DMS114 treated with DMSO at 0.1 percent for 48 hours (cell line): ENCODE measurements at regions not wholly inside any gene's neighbourhood (a gene's known extent, or its start where the extent isn't known, plus 50 kb on each side); places are given as distances from the start of the nearest gene placed in this dataset.

ENCODE experiments used
- DNase-seq: peaks from one replicate; lab custom pipeline; 2025; ENCODE audit not compliant: unreplicated experiment; lab: John Stamatoyannopoulos, UW

DNA sequence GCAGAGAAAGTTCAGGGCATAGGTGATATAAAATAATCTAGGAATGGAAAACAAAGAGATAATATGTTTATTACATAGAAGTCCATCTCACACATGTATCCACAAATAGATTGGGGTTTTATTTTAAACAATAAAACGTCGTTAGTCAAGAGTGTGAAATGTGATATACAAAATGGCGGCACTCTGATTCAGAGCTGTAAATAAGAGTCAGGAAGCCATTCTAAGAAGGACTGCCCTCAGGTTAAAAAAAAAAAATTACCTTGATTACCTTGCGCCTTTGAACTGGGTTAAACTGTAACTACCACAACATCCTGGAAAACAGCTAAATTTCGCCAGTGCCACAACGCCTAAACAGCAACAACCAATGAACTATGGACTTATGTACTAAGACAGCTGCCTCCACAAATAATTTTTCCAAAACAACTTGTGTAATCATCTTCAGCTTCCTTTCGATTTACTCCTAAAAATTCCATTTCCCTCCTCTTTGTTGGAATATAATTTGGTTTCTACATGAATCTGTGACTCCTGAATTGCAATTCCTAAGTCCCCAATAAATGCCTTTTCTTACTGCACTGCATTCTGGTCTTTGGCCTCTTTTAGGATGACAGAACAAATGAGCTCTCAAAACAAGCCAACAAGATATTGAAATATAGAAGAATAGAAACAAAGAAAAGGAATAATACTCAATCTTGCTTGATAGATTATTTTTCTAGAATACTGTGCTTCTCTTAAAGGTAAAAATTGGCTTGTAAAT lies 1019.5 kb upstream of the MAP3K7 start:
- no peak for DNase-seq

DNA sequence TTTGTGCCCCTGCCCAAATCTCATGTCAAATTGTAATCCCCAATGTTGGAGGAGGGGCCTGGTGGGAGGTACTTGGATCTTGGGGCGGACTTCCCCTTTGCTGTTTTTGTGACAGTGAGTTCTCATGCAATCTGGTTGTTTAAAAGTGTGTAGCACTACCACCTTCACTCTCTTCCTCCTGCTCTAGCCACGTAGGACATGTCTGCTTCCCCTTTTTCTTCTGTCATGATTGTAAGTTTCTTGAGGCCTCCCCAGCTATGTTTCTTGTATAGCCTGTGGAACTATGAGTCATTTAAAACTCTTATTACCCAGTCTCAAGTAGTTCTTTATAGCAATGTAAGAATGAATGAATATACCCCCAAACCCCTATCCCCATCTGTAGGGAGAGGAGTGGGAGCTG lies 1013.7 kb upstream of the MAP3K7 start:
- no peak for DNase-seq

DNA sequence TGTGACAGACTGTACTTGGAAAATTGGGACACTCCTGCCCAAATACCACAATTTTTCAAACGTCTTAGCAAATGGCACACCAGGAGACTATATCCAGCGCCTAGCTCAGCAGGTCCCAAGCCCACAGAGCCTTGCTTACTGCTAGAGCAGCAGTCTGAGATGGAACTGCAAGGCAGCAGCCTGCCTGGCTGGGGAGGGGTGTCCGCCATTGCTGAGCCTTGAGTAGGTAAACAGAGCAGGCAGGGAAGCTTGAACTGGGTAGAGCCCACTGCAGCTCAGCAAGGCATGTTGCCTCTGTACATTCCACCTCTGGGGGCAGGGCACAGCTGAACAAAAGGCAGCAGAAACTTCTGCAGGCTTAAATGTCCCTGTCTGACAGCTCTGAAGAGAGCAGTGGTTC lies 1003.3 kb upstream of the MAP3K7 start:
- DNase-seq, result no peak

DNA sequence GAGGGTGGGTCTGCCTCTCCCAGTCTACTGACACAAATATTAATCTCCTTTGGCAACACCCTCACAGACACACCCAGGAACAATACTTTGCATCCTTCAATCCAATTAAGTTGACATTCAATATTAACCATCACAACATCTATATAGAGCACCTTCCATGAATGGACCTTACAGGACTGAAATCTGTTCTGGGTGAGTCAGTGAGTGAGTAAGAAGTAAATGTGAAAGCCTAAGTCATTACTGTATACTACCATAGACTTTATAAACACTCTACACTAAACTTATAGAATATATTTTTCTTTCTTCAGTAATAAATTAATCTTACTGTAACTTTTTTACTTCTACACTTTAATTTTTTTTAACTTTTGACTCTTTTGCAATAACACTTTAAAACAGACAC lies 993.8 kb upstream of the MAP3K7 start:
- DNase-seq, result no peak

DNA sequence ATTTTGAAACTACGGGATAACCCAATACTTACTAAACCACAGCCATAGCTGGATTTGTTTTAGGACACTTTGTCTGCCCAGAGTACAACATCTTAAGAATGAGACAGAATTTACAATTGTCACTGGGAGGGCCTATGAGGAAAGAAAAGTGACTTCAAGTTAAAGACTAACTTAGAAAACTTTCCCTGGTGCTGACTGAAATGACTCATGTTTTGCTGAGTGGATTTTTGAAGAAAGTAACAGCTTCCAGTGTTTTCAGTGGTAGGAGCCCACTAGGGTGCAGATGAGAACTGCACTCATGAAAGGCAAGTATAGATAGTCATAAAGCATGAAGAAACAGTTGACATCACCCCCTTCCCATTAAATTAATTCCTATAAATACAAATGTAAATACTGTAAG lies 988.2 kb upstream of the MAP3K7 start:
- DNase-seq, result no peak

DNA sequence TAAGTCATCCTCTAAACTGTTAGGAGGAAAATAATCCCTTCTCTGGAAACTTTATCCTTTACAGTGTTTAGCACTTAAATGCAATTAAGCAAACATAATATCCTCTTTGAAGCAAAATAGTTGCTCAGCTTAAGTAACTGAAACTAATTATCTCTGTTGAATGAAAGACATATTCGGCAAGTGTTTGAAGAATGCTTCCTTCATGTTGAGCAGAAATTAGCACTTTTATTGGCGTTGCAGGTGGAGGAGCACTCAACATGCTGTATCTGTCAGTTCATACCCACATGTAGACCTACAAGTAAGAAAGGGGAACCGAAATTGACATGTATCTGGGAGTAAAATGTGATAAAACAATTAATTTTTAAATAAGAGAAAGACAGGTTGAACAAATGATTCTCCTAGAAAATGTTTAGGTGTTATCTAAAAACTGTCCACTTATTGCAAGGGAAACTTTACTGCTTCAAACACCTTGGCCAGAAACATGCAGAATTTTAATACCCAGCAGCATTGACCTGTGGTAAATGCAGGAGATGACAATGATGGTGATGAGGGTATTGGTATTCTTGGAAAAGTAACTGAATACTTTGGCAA lies 987.0 kb upstream of the MAP3K7 start:
- DNase-seq, result no peak

DNA sequence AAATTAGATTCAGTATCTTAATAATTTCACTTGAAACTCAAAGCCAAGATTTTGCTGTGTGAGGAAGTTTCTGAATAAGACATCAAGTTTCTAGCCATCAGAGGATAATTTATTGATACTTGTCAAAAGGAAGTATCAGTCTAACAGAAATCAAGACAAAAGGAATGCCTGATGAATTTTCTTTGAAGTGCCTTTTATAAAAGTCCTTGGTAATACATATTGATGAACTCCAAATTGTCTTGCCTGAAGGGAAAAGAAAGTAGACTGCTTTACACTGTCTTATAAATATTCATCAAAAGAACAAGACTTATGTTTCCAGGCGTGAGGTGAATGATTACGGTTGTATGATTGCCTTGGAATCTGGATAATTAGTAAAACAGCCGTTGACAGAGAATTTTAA lies 986.0 kb upstream of the MAP3K7 start:
- DNase-seq, result no peak

DNA sequence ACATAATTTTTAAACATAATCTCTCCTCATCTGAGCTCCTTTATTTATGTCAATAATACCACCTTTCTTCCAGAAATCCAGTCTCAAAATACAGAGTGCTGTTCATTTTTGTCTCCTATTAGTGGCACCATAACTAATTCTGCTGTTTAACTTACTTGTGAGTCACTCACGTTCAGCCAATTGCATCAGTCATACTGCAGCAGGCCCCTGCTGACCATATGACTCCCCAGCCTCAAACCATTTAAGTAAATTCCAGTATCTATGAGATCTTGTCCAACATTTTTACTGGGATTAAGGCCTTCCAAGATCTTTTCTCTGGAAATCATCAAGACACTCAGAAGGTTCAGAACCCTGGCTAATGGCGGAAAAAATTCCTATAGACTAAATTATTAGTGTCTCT lies 982.2 kb upstream of the MAP3K7 start:
- no peak for DNase-seq

DNA sequence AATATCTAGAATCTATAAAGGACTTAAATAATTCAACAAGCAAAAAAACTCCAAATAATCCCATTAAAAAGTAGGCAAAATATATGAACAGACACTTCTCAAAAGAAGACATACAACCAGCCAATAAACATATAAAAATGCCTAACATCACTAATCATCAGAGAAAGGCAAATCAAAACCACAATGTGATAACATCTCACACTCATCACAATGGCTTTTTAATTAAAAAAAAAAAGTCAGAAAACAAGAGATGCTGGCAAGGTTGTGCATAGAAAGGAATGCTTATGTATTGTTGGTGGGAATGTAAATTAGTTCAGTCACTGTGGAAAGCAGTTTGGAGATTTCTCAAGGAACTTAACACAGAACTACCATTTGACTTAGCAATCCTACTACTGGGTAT lies 979.6 kb upstream of the MAP3K7 start:
- DNase-seq, result no peak

DNA sequence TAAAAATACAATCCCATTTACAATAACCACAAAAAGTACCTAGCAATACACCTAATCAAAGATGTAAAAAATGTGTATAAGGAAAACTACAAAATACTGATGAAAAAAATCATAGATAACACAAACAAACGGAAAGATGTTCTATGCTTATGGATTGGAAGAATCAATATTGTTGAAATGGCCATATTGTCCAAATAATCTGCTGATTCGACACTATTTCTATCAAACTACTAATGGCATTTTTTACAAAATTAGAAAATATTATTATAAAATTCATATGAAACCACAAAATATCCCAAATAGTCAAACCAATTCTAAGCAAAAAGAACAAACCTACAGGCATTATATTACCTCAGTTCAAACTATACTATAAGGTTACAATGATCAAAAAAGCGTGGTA lies 978.3 kb upstream of the MAP3K7 start:
- DNase-seq, result no peak

DNA sequence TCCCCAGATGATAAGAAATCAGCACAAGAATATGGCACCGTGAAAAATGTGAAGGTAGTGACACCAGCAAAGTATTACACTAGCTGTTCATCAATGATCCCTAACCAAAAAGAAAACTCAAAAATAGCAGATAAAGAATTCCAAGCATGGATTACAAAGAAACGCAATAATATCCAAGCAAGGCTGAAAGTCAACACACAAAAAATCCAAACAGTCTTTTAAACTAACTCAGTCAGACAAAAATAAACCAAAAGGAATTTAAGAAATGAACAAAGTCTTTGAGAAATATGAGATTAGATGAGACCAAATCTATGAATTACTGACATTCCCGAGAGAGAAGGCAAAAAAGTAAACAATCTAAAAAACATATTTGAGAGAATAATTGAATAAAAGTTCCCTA lies 976.1 kb upstream of the MAP3K7 start:
- DNase-seq, result no peak

DNA sequence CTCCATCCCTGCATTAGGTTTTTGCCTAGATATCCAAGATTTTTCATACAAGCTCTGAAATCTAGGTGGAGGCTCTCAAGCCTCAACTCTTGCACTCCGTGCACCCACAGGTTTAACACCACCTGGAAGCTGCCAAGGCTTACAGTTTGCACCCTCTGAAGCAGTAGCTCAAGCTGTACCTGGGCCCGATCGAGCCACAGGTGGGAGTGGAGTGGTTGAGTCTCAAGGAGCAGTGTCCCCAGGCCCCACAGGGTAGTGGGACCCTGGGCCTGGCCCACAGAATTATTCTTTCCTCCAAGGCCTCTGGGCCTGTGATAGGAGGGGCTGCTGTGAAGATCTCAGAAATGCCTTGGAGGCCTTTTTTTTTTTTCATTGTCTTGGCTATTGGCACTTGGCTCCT lies 973.5 kb upstream of the MAP3K7 start:
- DNase-seq, result no peak

DNA sequence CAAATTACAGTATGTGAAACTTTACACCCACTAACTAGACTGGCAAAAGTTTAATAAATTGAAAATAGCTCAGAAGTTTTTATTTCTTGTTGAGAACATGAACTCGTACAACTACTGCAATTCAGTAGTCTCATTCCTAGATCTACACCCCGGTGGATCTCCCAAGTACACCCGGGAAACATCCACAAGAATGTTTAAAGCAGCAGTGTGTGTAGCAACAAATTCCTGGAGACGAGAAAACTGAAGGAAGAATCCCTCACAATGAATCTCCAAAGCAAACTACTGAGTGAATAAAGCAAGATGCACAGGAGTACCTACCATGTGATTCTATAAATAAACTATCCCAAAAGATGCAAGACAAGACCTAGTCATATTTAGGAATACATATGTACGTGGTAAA lies 954.0 kb upstream of the MAP3K7 start:
- no peak for DNase-seq

DNA sequence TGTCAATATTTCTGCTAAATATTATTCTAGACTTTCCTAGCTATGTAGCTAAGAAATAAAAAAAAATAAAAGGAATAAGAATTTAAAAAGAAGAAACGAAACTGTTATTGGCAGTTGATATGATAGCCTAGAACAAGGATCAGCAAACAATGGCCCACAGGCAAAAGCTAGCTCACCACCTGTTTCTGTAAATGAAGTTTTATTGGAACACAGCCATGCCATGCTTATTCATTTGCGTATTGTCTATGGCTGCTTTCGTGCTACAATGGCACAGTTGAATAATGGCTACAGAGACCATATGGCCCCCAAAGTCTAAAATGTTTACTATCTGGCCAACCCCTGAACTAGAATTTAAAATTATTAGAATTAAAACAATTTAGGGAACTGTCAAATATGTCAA lies 952.6 kb upstream of the MAP3K7 start:
- DNase-seq, result no peak

DNA sequence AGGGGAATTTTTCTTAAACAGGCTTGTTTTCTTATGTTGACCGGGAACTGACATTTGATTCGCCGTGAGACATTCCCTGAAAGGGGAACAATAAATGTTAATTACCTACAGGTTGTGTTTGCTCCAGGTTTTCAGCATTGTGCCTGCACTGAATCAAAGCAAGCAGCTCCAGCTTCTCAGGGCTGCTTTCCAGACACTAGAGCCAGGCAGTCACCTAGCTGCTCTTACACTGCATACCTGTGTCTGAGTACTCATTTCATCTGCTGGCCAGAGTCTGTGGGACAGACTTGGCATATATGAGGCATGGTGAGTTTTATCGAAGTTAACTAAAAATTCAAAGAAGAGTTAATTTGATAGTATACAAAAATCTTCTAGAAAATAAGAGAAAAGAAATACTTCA lies 951.8 kb upstream of the MAP3K7 start:
- DNase-seq, result no peak

DNA sequence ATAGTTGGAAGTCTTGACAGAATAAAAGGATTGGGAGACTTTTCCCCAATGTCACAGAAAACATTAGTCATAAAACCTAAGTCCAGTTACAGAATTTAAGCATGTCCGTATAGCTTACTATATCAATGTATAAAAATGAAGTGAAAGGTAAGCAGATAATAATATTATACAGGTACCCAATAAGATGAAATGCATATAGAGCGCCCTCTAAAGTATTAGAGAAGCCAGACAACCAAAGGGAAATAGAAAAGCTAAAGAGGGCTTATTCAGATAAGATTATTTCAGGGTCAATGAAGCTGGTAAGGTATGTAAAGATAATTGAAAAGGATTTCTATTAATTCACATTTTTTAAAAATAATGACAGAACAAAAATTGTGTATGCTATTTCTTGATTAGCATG lies 947.7 kb upstream of the MAP3K7 start:
- DNase-seq, result no peak

DNA sequence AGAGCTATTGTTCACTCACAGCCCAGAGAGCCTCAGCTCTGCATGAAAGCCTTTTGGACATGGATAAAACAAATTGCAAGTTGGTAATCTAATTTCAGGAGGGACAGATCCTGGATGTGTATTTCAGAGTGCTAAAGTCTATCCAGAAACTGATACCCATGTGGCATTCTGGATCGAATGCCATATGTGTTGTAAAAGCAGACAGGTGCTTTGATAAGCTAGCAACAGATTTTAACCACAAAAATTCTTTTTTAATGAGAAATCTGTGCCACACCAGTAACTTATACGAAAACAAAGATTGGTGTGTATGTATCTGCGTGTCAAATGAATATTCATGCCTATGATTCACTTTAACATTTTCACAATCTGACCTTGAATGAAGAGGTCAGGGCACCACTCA lies 936.6 kb upstream of the MAP3K7 start:
- no peak for DNase-seq

DNA sequence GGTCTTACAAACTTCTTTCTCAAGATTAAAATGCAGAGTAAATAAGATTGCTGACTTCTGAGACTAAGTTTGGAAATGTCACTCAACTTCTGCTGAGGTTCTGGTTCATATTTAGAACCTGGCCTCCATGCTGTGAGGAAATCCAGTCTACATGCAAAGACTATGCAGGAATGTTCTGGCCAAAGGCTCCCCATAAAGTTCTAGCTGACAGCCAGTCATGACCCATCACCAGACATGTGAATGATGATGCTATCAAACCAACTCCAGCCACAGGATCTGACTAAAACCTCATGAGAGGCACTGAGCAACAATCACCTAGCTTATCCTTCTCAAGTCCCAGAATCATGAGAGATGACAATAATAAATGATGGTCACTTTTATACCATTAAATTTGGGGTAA lies 935.1 kb upstream of the MAP3K7 start:
- DNase-seq, result no peak

DNA sequence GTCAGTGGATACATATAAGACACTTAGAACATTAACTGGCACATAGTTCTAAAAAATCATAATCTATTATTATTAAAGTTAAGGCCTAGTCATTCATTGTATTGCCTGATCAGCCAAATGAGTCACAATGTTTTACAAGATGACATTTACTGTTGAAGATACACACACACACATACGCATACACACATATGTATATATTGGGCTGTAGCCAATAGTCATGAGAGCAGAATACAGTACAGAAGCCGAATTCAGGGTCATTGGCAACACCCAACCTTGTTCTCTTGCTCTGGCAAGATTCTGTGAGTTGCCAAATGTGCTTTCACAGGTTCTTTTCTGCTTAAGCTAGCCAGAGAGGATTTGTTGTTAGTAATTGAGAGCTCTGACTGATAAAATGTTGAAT lies 922.8 kb upstream of the MAP3K7 start:
- DNase-seq, result no peak

DNA sequence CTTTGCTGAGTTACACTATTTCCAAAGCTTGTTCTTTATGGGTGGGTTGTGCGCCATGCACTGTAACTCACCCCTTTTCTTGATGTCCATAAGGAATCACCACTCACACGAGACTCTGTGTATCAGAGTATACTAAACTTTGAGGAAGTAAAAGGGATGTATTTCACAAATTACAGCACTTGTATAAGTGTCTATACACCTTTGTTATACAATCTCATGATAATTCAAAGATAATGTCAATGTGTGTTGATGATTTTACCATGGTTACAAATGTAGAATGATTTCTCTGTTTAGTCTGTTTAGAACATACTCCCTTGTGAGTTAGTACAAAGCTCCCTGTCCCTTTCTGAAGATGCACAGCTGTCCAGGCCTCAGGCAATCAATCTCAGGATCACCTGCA lies 922.2 kb upstream of the MAP3K7 start:
- no peak for DNase-seq

DNA sequence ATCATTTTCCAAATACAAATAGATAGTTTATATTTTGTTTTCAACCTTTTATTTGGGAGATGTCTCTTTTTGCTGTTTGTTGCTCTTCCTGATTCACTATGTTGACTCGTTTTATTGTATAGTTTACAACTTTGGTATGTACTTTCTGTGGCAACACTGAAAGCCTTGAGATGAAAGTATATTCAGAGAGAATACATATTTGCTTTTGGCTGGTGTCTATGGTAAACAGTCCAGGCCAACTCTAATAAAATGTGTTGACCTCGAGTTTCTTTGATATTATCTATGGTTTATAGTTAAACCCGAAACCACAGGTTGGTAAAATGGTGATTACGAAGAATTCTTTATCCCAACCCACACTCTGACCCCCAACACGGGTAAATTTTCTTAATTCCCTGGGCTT lies 919.6 kb upstream of the MAP3K7 start:
- no peak for DNase-seq

DNA sequence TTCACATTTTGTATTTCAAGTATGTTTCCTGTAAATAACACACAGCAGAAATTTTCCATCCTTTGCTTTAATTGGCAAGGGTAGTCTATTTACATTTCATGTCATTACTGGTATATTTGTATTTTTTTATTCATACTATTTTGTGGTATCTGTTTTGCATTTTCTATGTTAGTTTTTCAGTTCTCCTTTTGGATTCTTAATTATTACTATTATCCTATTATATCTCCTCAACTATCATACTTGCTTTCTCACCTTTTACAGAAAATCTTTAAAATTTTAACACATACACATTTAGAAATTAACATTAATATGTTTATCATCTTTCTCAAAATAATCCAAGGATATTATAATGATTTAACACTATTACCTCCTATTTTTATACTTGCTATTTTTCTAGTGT lies 918.3 kb upstream of the MAP3K7 start:
- DNase-seq, result no peak

DNA sequence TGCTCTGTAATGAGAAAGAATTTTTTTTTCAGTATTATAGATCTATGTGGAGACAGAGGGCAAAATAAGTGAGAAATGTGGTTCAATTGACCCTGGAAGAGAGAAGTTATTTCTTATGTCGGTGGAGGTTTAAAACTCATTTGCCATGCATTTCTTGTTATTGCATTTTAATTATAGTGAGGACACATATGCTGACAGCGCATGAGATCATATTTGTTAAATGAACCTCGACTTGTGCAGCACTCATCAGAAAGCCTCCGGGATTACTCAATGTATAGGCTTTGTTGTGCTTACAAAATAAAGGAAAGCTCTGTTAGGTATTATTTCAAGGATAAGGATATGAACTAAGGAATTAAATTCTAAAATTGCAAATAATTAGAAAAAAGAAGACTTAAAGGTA lies 915.1 kb upstream of the MAP3K7 start:
- no peak for DNase-seq
